A549 (cell line): ENCODE measurements at regions not wholly inside any gene's neighbourhood (a gene's known extent, or its start where the extent isn't known, plus 50 kb on each side); places are given as distances from the start of the nearest gene placed in this dataset.

Experiments used
- ATAC-seq, 2 experiments: fragments of 200-7000 bp in 1 of 2; fragments of >200 bp in 1 of 2; cut with Nextera tagmentation in 1 of 2; cut with Tn5 transposase in 1 of 2; 3 replicates each; pipeline versions ENCODE4 v1.8.0 to v1.9.1; 2018 to 2020; ENCODE audit warnings: mild to moderate bottlenecking in 1 of 2, moderate library complexity in 1 of 2
- CTCF ChIA-PET: fragments of 300-600 bp; sonication (Branson Sonifier 250); formaldehyde crosslinking; extraction: SDS; loops from one replicate; lab custom pipeline; 2021; ENCODE audit warnings: antibody characterized with exemption, inconsistent platforms; lab: Yijun Ruan, JAX
- POLR2A ChIA-PET: fragments of 350-600 bp; formaldehyde crosslinking; extraction: SDS; loops from one replicate; lab custom pipeline; 2021; ENCODE audit warnings: antibody characterized with exemption, inconsistent platforms; lab: Yijun Ruan, JAX
- DNase-seq, 2 experiments: peaks; one replicate each; pipeline versions ENCODE4 v3.0.0 to v3.0.0-alpha.2; 2011 to 2016; ENCODE audit warnings: low read depth in 1 of 2, low spot score in 1 of 2
- FAIRE-seq: peaks from 2 replicates; lab custom pipeline; 2011; peaks lifted over from hg19 to GRCh38; lab: Jason Lieb, UNC
- H3K27ac ChIP-seq, 2 experiments: fragments of >200 bp; sonication (Bioruptor Twin); formaldehyde crosslinking; 3 replicates each; pipeline ENCODE4 v1.5.1; 2016 to 2017
- H3K4me1 ChIP-seq: fragments of >200 bp; sonication (Bioruptor Twin); formaldehyde crosslinking; 3 replicates; pipeline ENCODE4 v1.6.1; 2016
- H3K4me2 ChIP-seq: fragments of >200 bp; sonication (Bioruptor Twin); formaldehyde crosslinking; 3 replicates; pipeline ENCODE4 v1.6.1; 2016
- H3K4me3 ChIP-seq: fragments of >200 bp; sonication (Bioruptor Twin); formaldehyde crosslinking; 3 replicates; pipeline ENCODE4 v1.5.1; 2016
- H3K9me3 ChIP-seq: fragments of >200 bp; sonication (Bioruptor Twin); formaldehyde crosslinking; 3 replicates; pipeline ENCODE4 v1.6.1; 2016
- BHLHE40 ChIP-seq: IDR thresholded peaks from 2 replicates; pipeline ENCODE4 v1.6.1; 2012; ENCODE audit warnings: low read depth, low read length, inconsistent platforms
- CBX2 ChIP-seq: fragments of 200-600 bp; sonication (generic); IDR thresholded peaks from 2 replicates; pipeline ENCODE4 v1.6.1; 2016; ENCODE audit warnings: low read depth, mild to moderate bottlenecking, borderline replicate concordance
- CEBPB ChIP-seq, 2 experiments: fragments of >200 bp in 1 of 2; sonication (Bioruptor Twin) in 1 of 2; formaldehyde crosslinking in 1 of 2; IDR thresholded peaks; 2 replicates each; pipeline ENCODE4 v1.6.1; 2012 to 2016
- CHD2 ChIP-seq: fragments of 150-350 bp; IDR thresholded peaks from 2 replicates; pipeline ENCODE4 v1.6.1; 2014; ENCODE audit warnings: low read length; ENCODE audit not compliant: partially characterized antibody
- EP300 ChIP-seq, 2 experiments: fragments of >200 bp; sonication (Bioruptor Twin); formaldehyde crosslinking; IDR thresholded peaks; 2 replicates in 1 of 2; 3 replicates in 1 of 2; pipeline ENCODE4 v1.6.1; 2016 to 2017
- ESRRA ChIP-seq: fragments of 150-350 bp; IDR thresholded peaks from 2 replicates; pipeline ENCODE4 v1.6.1; 2014; ENCODE audit warnings: mild to moderate bottlenecking, low read length, borderline replicate concordance
- FOSB ChIP-seq: fragments of 250-450 bp; sonication (Bioruptor Pico); IDR thresholded peaks from 2 replicates; pipeline ENCODE4 v1.5.0; 2020; ENCODE audit warnings: mild to moderate bottlenecking, moderate library complexity
- GATA3 ChIP-seq: IDR thresholded peaks from 2 replicates; pipeline ENCODE4 v1.6.1; 2012; ENCODE audit warnings: borderline replicate concordance
- HDAC2 ChIP-seq: fragments of 200-600 bp; sonication (generic); IDR thresholded peaks from 2 replicates; pipeline ENCODE4 v1.6.1; 2016
- HEYL ChIP-seq: fragments of 250-450 bp; sonication (Bioruptor Pico); IDR thresholded peaks from 2 replicates; pipeline ENCODE4 v1.8.0; 2021; ENCODE audit warnings: mild to moderate bottlenecking, moderate library complexity
- HOXB5 ChIP-seq: fragments of 250-450 bp; sonication (Bioruptor Pico); IDR thresholded peaks from 2 replicates; pipeline ENCODE4 v1.5.0; 2020; ENCODE audit warnings: mild to moderate bottlenecking, moderate library complexity
- MAFK ChIP-seq: fragments of 450-650 bp; IDR thresholded peaks from 2 replicates; pipeline ENCODE4 v1.6.1; 2014; ENCODE audit not compliant: partially characterized antibody
- MAZ ChIP-seq: fragments of 150-350 bp; IDR thresholded peaks from 2 replicates; pipeline ENCODE4 v1.6.1; 2014; ENCODE audit warnings: antibody characterized with exemption, low read depth, low read length, borderline replicate concordance
- NFE2L2 ChIP-seq: fragments of 150-350 bp; conservative IDR thresholded peaks from 2 replicates; pipeline ENCODE4 v1.6.1; 2014; ENCODE audit warnings: low read length
- NPAS2 ChIP-seq: fragments of 250-450 bp; sonication (Bioruptor Pico); IDR thresholded peaks from 2 replicates; pipeline ENCODE4 v1.8.0; 2022; ENCODE audit warnings: mild to moderate bottlenecking, moderate library complexity, borderline replicate concordance
- PHF8 ChIP-seq: fragments of 200-600 bp; sonication (generic); IDR thresholded peaks from 2 replicates; pipeline ENCODE4 v1.6.1; 2016; ENCODE audit warnings: low read depth, mild to moderate bottlenecking, antibody characterized with exemption, moderate library complexity, borderline replicate concordance
- POLR2A ChIP-seq: IDR thresholded peaks from 2 replicates; pipeline ENCODE4 v1.6.1; 2012; ENCODE audit warnings: mild to moderate bottlenecking, low read length
- POLR2AphosphoS2 ChIP-seq: conservative IDR thresholded peaks from 2 replicates; pipeline ENCODE4 v1.6.1; 2012; ENCODE audit warnings: low read length, improper control_type of control experiment, inconsistent platforms
- RNF2 ChIP-seq: fragments of 200-600 bp; sonication (generic); IDR thresholded peaks from 2 replicates; pipeline ENCODE4 v1.6.1; 2016; ENCODE audit warnings: low read depth, mild to moderate bottlenecking, antibody characterized with exemption, moderate library complexity, borderline replicate concordance
- SMC3 ChIP-seq: fragments of >200 bp; sonication (Bioruptor Twin); formaldehyde crosslinking; IDR thresholded peaks from 3 replicates; pipeline ENCODE4 v1.6.1; 2018; ENCODE audit warnings: inconsistent platforms
- SREBF2 ChIP-seq: fragments of 450-650 bp; IDR thresholded peaks from 2 replicates; pipeline ENCODE4 v1.6.1; 2014; ENCODE audit warnings: mild to moderate bottlenecking, moderate library complexity
- TP53 ChIP-seq: fragments of 250-450 bp; sonication (Bioruptor Pico); IDR thresholded peaks from 2 replicates; pipeline ENCODE4 v1.5.0; 2021; ENCODE audit warnings: mild to moderate bottlenecking, moderate library complexity
- ZFP36 ChIP-seq: fragments of 450-650 bp; IDR thresholded peaks from 2 replicates; pipeline ENCODE4 v1.6.1; 2014; ENCODE audit warnings: borderline replicate concordance; ENCODE audit not compliant: partially characterized antibody
- ZNF302 ChIP-seq: fragments of 250-450 bp; sonication (Bioruptor Pico); IDR thresholded peaks from 2 replicates; pipeline ENCODE4 v1.9.0; 2021; ENCODE audit warnings: inconsistent platforms, mild to moderate bottlenecking, moderate library complexity
- ZSCAN20 ChIP-seq: fragments of 250-450 bp; sonication (Bioruptor Pico); IDR thresholded peaks from 2 replicates; pipeline ENCODE4 v1.8.0; 2022; ENCODE audit warnings: mild to moderate bottlenecking, moderate library complexity
- WGBS: methylation state at CpG from one replicate; pipeline ENCODE4 v1.1.6; 2017; ENCODE audit errors: missing lambda C conversion rate; 5-methylcytosine and 5-hydroxymethylcytosine counted together
- TF ChIP-seq, protein P1 (sequence below): IDR thresholded peaks from 2 replicates; pipeline ENCODE4 v1.6.1; 2012
- TF ChIP-seq, protein P2 (sequence below): fragments of >200 bp; sonication (Bioruptor Twin); formaldehyde crosslinking; IDR thresholded peaks from 3 replicates; pipeline ENCODE4 v1.6.1; 2016
- TF ChIP-seq, protein P3 (sequence below): fragments of 150-350 bp; IDR thresholded peaks from 2 replicates; pipeline ENCODE4 v1.6.1; 2014; ENCODE audit warnings: low read depth, mild to moderate bottlenecking, low read length

DNA sequence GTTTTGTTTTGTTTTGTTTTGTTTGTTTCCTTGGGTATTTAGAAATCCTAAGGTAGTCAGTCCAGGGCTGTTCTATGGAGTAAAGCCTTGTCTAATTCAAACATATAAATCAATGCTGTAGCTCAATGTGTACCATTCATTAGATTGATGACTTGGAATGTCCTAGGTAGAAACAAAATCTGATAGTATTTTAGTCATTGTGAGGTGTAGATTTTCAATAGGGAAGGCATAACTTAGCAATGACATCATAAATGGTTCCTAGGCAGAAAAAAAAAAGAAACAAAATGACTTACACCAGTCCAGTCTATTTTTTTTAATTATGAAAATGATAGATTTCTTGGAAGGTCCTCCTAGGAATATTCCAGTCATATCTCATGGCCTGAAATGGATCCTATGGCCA is 189.9 kb downstream of the SPRY2 start:
- FAIRE-seq = no peak
- TF ChIP-seq MAFK (no peak), TP53 (CRISPR knock-in tag) (no peak), POLR2AphosphoS2 (no peak), CEBPB (IDR thresholded peaks at IDR 0.05) (no peak), POLR2A (no peak), HEYL (CRISPR knock-in tag) (no peak), NPAS2 (CRISPR knock-in tag) (no peak), ZSCAN20 (CRISPR knock-in tag) (no peak), PHF8 (no peak), HDAC2 (no peak), BHLHE40 (no peak), FOSB (no peak), CHD2 (no peak)
- TF ChIP-seq, all 56 proteins: peak for 0
- ChIA-PET POLR2A (no interaction called here), CTCF (no interaction called here)
- H3K4me3 ChIP-seq = no peak overlapping the region
- no peaks in the 10 kb centered on the region for H3K4me1 ChIP-seq
- no peaks in the 10 kb centered on the region for H3K9me3 ChIP-seq
- ATAC-seq (no peak), DNase-seq (no peak)
- H3K27ac ChIP-seq = no peak overlapping the region
- H3K4me2 ChIP-seq = no peak overlapping the region

DNA sequence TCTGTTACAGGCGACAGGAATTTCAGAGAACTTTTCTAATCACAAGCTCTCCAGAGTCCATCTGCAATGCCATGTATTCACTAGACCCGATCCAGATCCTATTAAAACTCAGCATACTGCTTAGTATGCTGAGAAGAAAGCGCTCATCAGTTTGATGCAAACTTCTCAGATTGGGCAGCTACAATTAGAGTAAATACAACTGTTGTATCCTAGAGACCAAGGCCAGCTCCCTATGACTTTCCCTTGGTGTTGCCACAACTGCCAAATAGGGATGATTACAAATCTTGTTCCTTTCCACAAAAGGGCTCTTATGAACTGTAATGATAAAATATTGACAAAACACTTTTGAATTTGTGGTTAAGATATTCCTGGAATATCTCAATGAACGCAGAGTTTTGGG is 191.2 kb downstream of the SPRY2 start:
- no peak for FAIRE-seq
- no peak for ATAC-seq
- Histone ChIP-seq H3K4me2 (no peak overlapping the region), H3K4me3 (no peak overlapping the region), H3K27ac (no peak overlapping the region), H3K9me3 (no peaks in the 10 kb centered on the region), H3K4me1 (no peaks in the 10 kb centered on the region)
- ChIA-PET POLR2A (no interaction called here), CTCF (no interaction called here)
- no peak for TF ChIP-seq ZFP36
- TF ChIP-seq HDAC2 = no peak
- 89% methylated on average over 4 of the region's 4 CpGs for whole genome bisulfite sequencing
- DNase-seq = no peak

DNA sequence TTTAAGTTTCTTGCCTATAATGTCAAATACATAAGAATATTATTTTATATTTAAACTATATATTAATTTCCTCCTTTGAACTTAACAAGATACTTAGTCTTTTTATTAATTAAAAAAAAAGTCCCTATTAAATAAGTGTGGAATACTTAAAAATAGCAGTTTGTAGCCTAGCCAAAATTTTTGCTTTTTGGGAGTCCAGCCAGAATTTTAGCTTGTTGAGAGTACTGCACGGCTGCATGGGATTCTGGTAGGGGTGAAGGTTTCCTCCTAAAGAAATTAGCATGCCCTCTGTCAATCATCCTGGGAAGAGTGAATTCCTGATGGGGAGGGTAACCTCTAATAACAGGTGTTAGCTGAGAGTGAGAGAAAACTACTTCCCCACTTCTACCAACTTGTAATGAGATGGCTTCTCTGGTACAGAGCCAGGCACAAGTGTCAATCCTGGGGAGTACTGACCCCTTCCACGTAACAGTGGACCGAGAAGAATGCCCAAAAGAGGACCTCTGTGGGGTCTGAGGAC is 195.7 kb downstream of the SPRY2 start:
- no peak for ATAC-seq
- POLR2A ChIA-PET = no interaction called here
- no peak overlapping the region for H3K4me3 ChIP-seq
- TF ChIP-seq, protein P1, sequence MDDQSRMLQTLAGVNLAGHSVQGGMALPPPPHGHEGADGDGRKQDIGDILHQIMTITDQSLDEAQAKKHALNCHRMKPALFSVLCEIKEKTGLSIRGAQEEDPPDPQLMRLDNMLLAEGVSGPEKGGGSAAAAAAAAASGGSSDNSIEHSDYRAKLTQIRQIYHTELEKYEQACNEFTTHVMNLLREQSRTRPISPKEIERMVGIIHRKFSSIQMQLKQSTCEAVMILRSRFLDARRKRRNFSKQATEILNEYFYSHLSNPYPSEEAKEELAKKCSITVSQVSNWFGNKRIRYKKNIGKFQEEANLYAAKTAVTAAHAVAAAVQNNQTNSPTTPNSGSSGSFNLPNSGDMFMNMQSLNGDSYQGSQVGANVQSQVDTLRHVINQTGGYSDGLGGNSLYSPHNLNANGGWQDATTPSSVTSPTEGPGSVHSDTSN = no peak
- TF ChIP-seq HOXB5 = no peak
- TF ChIP-seq MAZ = no peak
- TF ChIP-seq NPAS2 (CRISPR knock-in tag) = no peak
- no peak for TF ChIP-seq HEYL (CRISPR knock-in tag)
- TF ChIP-seq, protein P2, sequence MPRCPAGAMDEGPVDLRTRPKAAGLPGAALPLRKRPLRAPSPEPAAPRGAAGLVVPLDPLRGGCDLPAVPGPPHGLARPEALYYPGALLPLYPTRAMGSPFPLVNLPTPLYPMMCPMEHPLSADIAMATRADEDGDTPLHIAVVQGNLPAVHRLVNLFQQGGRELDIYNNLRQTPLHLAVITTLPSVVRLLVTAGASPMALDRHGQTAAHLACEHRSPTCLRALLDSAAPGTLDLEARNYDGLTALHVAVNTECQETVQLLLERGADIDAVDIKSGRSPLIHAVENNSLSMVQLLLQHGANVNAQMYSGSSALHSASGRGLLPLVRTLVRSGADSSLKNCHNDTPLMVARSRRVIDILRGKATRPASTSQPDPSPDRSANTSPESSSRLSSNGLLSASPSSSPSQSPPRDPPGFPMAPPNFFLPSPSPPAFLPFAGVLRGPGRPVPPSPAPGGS = no peak
- no peak for TF ChIP-seq HDAC2
- no peak for TF ChIP-seq NFE2L2
- TF ChIP-seq ZNF302 = no peak
- TF ChIP-seq SMC3 = no peak
- TF ChIP-seq CBX2 = no peak
- no peak for TF ChIP-seq ESRRA
- TF ChIP-seq FOSB = no peak
- TF ChIP-seq, protein P3, sequence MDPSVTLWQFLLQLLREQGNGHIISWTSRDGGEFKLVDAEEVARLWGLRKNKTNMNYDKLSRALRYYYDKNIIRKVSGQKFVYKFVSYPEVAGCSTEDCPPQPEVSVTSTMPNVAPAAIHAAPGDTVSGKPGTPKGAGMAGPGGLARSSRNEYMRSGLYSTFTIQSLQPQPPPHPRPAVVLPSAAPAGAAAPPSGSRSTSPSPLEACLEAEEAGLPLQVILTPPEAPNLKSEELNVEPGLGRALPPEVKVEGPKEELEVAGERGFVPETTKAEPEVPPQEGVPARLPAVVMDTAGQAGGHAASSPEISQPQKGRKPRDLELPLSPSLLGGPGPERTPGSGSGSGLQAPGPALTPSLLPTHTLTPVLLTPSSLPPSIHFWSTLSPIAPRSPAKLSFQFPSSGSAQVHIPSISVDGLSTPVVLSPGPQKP = no peak
- no peak for TF ChIP-seq GATA3
- no peak for TF ChIP-seq CEBPB (IDR thresholded peaks at IDR 0.05)
- TF ChIP-seq RNF2 = no peak
- TF ChIP-seq EP300 (IDR thresholded peaks at IDR 0.05) = no peak
- TF ChIP-seq SREBF2 = no peak
- TF ChIP-seq, all 56 proteins: peak for 0
- CTCF ChIA-PET = interaction anchor here (0.6 to 1.5 kb wide), 2 partner anchors 9 to 342 kb away, joined by 3 read pairs; no protein-coding TSS in a partner anchor
- Histone ChIP-seq H3K4me2 (no peak overlapping the region), H3K27ac (no peak overlapping the region), H3K4me1 (no peaks in the 10 kb centered on the region), H3K9me3 (no peaks in the 10 kb centered on the region)
- no peak for FAIRE-seq
- no peak for DNase-seq
- WGBS = 70% methylated on average over 3 of the region's 3 CpGs
